ENCODE measurements at regions not wholly inside any gene's neighbourhood (a gene's known extent, or its start where the extent isn't known, plus 50 kb on each side); places are given as distances from the start of the nearest gene placed in this dataset.

DNA sequence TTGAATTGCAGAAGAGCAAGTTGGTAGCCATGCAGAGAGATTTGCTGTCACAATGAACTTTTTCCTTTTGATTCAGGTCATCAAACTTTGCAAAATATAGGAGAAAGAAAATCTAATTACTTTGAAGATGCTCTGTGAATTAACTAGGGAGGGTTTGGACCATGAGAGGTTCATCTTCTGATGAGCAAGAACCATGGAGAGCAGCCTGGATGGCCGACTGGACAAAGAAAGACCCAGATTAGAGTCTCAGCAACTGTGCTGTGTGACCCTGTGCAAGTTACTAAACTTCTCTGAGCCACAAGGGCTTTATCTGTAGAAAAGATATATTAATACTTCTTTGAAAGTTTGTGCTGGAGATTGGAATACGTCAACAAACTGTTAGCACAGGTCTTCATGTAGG is 122.6 kb upstream of the ADAMTS18 start:
- Histone ChIP-seq H3K9ac (ENCODE audit: insufficient read length) (no peak overlapping the region), H3K27ac (no peak overlapping the region), H3K4me3 (no peak overlapping the region), H3K9me3 (ENCODE audit: low read depth, low read length) (no peaks in the 10 kb centered on the region), H3K36me3 (ENCODE audit: insufficient read depth, low read length) (no peaks in the 10 kb centered on the region)
- DNase-seq (ENCODE audit: low read depth, low spot score) = no peak
- TF ChIP-seq POLR2AphosphoS5 (IDR thresholded peaks at IDR 0.05; ENCODE audit: borderline replicate concordance, low read depth, low read length) (no peak), EZH2 (IDR thresholded peaks at IDR 0.05) (no peak), FOXP2 (optimal IDR thresholded peaks at IDR 0.05; ENCODE audit: control extremely low read depth, extremely low read length, insufficient read depth) (no peak)

DNA sequence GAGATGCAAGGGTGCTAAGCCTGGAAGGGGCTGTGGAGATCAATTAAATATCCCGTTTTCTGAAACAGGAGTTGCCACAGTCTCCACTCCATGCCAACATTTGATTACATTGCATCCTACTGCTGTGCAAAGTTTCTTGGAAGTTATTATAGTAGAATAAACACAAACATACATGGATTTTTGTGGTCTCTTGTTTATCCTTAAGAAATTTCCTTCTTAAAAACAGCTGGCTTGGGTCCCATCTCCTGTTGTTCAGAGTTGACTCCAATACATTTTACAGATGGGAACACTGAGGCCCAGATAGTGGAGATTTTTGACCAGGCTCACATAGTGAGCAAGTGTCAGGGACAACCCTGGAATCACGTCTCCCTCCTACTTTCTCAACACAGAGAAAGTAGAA is 124.0 kb upstream of the ADAMTS18 start:
- no peak overlapping the region for H3K9ac ChIP-seq (ENCODE audit: insufficient read length)
- H3K36me3 ChIP-seq (ENCODE audit: insufficient read depth, low read length) = no peaks in the 10 kb centered on the region
- no peak overlapping the region for H3K4me3 ChIP-seq
- no peak for DNase-seq (ENCODE audit: low read depth, low spot score)
- no peak for TF ChIP-seq EZH2 (IDR thresholded peaks at IDR 0.05)
- TF ChIP-seq POLR2AphosphoS5 (IDR thresholded peaks at IDR 0.05; ENCODE audit: borderline replicate concordance, low read depth, low read length) = no peak
- TF ChIP-seq FOXP2 (optimal IDR thresholded peaks at IDR 0.05; ENCODE audit: control extremely low read depth, extremely low read length, insufficient read depth) = no peak
- H3K27ac ChIP-seq = no peak overlapping the region
- H3K9me3 ChIP-seq (ENCODE audit: low read depth, low read length) = no peaks in the 10 kb centered on the region

DNA sequence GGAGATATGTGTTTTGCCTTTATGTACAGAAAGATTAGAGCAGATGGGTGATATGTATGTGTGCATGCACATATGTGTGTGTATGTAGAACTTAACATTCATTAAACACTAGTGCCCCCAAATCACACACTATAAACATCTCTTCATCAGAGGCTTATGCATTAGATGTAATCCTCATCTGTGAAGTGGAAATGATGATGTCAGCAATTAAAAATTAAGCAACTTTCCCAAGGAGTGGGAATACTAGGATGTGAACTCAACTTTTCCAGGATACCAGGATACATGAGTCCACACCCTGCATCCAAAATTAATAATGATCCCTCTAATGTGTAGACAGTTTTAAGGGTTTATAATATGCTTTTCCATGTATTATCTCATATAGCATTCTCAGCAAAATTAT is 127.7 kb upstream of the ADAMTS18 start:
- Histone ChIP-seq H3K4me3 (no peak overlapping the region), H3K9me3 (ENCODE audit: low read depth, low read length) (no peaks in the 10 kb centered on the region), H3K27ac (no peak overlapping the region), H3K36me3 (ENCODE audit: insufficient read depth, low read length) (no peaks in the 10 kb centered on the region), H3K9ac (ENCODE audit: insufficient read length) (no peak overlapping the region)
- DNase-seq (ENCODE audit: low read depth, low spot score) = no peak
- no peak for TF ChIP-seq EZH2 (IDR thresholded peaks at IDR 0.05)
- TF ChIP-seq FOXP2 (optimal IDR thresholded peaks at IDR 0.05; ENCODE audit: control extremely low read depth, extremely low read length, insufficient read depth) = no peak
- TF ChIP-seq POLR2AphosphoS5 (IDR thresholded peaks at IDR 0.05; ENCODE audit: borderline replicate concordance, low read depth, low read length) = no peak

DNA sequence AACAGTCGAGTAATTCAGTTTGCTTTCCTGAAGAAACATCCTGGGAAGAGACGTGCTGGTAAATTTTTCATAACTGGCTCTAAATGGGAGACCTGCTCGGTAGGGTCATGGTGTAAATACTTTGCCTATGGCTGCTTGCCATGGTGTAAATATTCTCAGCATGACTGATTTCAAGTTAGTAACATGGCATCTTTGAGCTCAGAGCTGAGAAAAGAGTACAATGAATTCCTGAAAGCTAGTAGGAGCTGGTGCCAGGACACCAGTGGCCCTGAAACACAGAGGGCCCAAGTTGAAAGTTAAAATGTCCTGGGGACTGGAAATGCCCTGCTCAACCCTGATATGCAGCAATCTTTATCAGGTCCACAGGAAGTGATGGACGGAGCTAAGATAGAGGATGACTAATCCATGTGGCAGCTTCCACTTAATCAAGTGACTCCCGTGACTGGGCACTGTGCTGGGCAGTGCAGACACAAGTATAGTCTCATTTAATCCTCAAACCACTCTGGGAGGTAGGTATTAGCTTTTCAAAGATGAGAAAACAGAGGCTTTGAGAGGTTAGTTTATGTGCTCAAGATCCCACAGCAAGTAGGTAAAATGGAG is 130.1 kb upstream of the ADAMTS18 start:
- no peak for DNase-seq (ENCODE audit: low read depth, low spot score)
- TF ChIP-seq POLR2AphosphoS5 (IDR thresholded peaks at IDR 0.05; ENCODE audit: borderline replicate concordance, low read depth, low read length) (no peak), FOXP2 (optimal IDR thresholded peaks at IDR 0.05; ENCODE audit: control extremely low read depth, extremely low read length, insufficient read depth) (no peak), EZH2 (IDR thresholded peaks at IDR 0.05) (no peak)
- no peak overlapping the region for H3K27ac ChIP-seq
- H3K4me3 ChIP-seq = no peak overlapping the region
- no peak overlapping the region for H3K9ac ChIP-seq (ENCODE audit: insufficient read length)
- H3K36me3 ChIP-seq (ENCODE audit: insufficient read depth, low read length) = no peaks in the 10 kb centered on the region
- no peaks in the 10 kb centered on the region for H3K9me3 ChIP-seq (ENCODE audit: low read depth, low read length)

DNA sequence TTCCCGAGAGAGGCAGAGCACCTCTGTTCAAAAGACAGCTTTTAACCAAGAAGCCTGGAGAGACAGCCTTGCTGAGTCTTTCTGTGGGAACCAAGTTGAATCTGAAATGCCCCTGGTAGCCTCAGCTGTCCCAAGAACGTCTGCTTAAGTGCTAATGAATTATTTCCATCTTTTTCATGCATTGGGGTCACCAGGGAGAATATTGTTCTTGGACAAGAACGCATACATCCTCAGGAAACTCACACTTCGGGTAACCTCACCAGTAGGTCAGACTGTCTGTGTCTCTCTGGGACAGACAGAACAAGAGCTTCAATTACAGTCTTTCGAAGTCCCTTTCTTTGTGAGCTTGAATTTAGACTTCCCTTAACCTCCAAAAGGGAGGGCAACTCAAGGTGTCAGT is 134.6 kb upstream of the ADAMTS18 start:
- no peaks in the 10 kb centered on the region for H3K36me3 ChIP-seq (ENCODE audit: insufficient read depth, low read length)
- TF ChIP-seq FOXP2 (optimal IDR thresholded peaks at IDR 0.05; ENCODE audit: control extremely low read depth, extremely low read length, insufficient read depth) (no peak), POLR2AphosphoS5 (IDR thresholded peaks at IDR 0.05; ENCODE audit: borderline replicate concordance, low read depth, low read length) (no peak), EZH2 (IDR thresholded peaks at IDR 0.05) (no peak)
- no peak for DNase-seq (ENCODE audit: low read depth, low spot score)
- H3K27ac ChIP-seq = no peak overlapping the region
- H3K9me3 ChIP-seq (ENCODE audit: low read depth, low read length) = no peaks in the 10 kb centered on the region
- H3K4me3 ChIP-seq = no peak overlapping the region
- H3K9ac ChIP-seq (ENCODE audit: insufficient read length) = no peak overlapping the region

DNA sequence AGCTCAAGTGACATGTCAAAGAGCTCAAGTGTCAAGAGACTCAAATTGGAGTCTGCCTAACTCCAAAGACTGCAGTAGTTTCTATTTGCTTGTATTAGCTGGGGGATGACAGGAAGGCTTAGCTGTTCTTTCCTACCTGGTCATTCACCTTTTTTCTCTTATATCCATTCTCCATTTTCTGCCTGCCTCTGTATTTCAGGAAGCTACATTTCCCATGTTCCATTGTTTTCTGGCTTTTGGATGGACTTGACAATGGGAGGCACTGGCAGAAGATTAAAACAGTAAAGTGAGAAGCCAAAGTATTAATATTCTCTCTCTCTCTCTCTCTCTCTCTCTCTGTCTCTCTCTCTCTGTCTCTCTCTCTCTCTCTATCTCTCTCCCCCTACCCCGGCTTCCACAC is 135.7 kb upstream of the ADAMTS18 start:
- no peak for DNase-seq (ENCODE audit: low read depth, low spot score)
- Histone ChIP-seq H3K9ac (ENCODE audit: insufficient read length) (no peak overlapping the region), H3K36me3 (ENCODE audit: insufficient read depth, low read length) (no peaks in the 10 kb centered on the region), H3K27ac (no peak overlapping the region), H3K4me3 (no peak overlapping the region), H3K9me3 (ENCODE audit: low read depth, low read length) (no peaks in the 10 kb centered on the region)
- TF ChIP-seq EZH2 (IDR thresholded peaks at IDR 0.05) = no peak
- TF ChIP-seq POLR2AphosphoS5 (IDR thresholded peaks at IDR 0.05; ENCODE audit: borderline replicate concordance, low read depth, low read length) = no peak
- TF ChIP-seq FOXP2 (optimal IDR thresholded peaks at IDR 0.05; ENCODE audit: control extremely low read depth, extremely low read length, insufficient read depth) = no peak

DNA sequence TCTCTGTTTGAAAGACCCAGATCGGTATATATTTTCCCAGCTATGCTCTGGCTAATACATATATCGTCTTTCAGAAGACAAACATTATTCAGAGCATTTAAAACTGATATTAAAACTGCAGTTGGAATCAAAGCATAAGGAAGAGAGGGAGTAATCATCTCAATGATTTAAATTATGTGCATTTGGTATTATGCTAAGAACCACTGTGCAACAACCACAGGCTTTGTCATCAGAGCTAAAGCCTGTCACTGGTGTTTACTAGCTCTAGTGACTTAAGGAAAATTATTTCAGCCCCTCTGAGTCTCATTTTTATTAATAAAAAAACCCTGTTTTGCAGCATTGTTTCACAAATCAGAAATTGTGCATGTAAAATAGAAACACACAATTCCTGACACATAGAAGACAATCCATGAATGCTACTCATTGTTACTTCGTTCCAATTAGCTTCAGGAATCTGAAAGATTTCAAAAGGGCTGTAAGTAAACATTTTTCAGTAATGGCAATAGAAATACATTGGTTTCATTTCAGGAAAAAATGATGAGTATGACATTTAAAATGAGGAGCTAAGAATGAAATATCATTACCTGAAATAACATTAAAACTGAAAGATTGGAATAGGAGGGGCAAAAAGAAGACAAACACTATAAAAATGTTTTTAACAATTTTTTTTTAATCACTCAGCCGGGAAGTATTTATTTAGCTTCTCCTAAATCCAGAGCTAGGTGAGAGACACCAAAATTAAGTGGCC is 136.5 kb upstream of the ADAMTS18 start:
- Histone ChIP-seq H3K9ac (ENCODE audit: insufficient read length) (no peak overlapping the region), H3K9me3 (ENCODE audit: low read depth, low read length) (no peaks in the 10 kb centered on the region), H3K27ac (no peak overlapping the region), H3K4me3 (no peak overlapping the region), H3K36me3 (ENCODE audit: insufficient read depth, low read length) (no peaks in the 10 kb centered on the region)
- TF ChIP-seq FOXP2 (optimal IDR thresholded peaks at IDR 0.05; ENCODE audit: control extremely low read depth, extremely low read length, insufficient read depth) (no peak), POLR2AphosphoS5 (IDR thresholded peaks at IDR 0.05; ENCODE audit: borderline replicate concordance, low read depth, low read length) (no peak), EZH2 (IDR thresholded peaks at IDR 0.05) (no peak)
- no peak for DNase-seq (ENCODE audit: low read depth, low spot score)

DNA sequence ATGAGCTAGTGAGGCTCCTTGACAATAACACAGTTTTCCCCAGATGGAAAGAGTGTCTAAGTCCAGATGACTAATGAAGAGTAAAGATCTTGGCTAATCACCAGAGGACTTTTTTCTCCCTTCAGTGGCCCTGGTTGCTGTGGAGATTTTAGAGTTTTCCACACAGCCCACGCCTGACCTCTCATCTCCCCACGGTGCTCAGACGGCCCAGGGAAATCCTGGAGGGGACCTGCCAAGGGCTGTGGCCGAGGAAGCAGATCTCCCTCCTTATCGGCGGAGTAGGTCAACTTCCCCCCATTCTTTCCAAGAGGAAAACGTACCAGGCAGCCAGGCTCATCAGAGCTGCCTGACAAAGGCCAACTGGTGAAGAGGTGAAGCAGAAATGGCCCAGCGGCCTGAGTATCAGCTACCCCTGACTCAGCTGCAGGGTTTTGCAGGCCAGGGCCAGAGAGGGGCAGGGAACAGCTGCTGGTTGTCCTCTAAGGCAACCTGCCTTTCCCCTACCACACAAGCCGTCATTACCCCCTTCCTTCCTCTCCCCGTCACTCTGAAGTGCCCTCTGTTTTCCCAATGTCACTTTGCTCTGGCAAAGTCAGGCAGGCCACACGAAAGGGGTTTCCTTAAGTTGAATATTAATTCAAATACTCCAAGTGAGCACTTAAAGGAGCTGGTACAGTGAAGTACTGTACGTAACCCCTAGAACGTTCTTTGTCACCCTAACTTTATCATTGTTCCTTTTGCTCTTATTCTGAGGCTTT is 140.2 kb upstream of the ADAMTS18 start:
- no peak for TF ChIP-seq EZH2 (IDR thresholded peaks at IDR 0.05)
- Histone ChIP-seq H3K4me3 (no peak overlapping the region), H3K36me3 (ENCODE audit: insufficient read depth, low read length) (no peaks in the 10 kb centered on the region), H3K9ac (ENCODE audit: insufficient read length) (no peak overlapping the region), H3K9me3 (ENCODE audit: low read depth, low read length) (no peaks in the 10 kb centered on the region), H3K27ac (no peak overlapping the region)
- DNase-seq (ENCODE audit: low read depth, low spot score) = no peak

Data from SK-N-MC (cell line).